Limb (tissue), 2 donors: ENCODE measurements at regions not wholly inside any gene's neighbourhood (a gene's known extent, or its start where the extent isn't known, plus 50 kb on each side); places are given as distances from the start of the nearest gene placed in this dataset.
"Not testable (repeated sequence)": the region's sequence is repeated elsewhere in the genome, so short reads cannot be mapped to it uniquely, and the experiment has no call there.

Source experiments
- DNase-seq, 2 donors: peaks; one replicate each; pipeline ENCODE4 v3.0.0-alpha.2; 2016; ENCODE audit errors: extremely low spot score in 2 of 2

GRCh38 chr2:13522917-13523821, 806.4 kb downstream of the TRIB2 start:
- DNase-seq, result peak in 1 of 2 donors; percentile 11

- DNase-seq, result no peak
Measured at GRCh38 chr2:13524492-13524891, 807.8 kb downstream of the TRIB2 start.

- DNase-seq, result not testable (repeated sequence)
Measured at GRCh38 chr2:13531735-13532410, 815.1 kb downstream of the TRIB2 start.

- DNase-seq, result not testable (repeated sequence)
Measured at GRCh38 chr2:13532781-13533523, 816.2 kb downstream of the TRIB2 start.

- no peak for DNase-seq
Measured at GRCh38 chr2:13533524-13533922, 816.8 kb downstream of the TRIB2 start.

- DNase-seq, result no peak
Measured at GRCh38 chr2:13536941-13537340, 820.2 kb downstream of the TRIB2 start.

GRCh38 chr2:13537771-13538349, 821.1 kb downstream of the TRIB2 start:
- DNase-seq, result no peak

- DNase-seq, result no peak
Measured at GRCh38 chr2:13539296-13539695, 822.6 kb downstream of the TRIB2 start.

- DNase-seq, result no peak
Measured at GRCh38 chr2:13542061-13542460, 825.3 kb downstream of the TRIB2 start.

- DNase-seq, result no peak
Measured at GRCh38 chr2:13542642-13543041, 825.9 kb downstream of the TRIB2 start.

- no peak for DNase-seq
Measured at GRCh38 chr2:13543550-13543949, 826.8 kb downstream of the TRIB2 start.

- no peak for DNase-seq
Measured at GRCh38 chr2:13545320-13545719, 828.6 kb downstream of the TRIB2 start.

- no peak for DNase-seq
Measured at GRCh38 chr2:13546131-13546530, 829.4 kb downstream of the TRIB2 start.

- no peak for DNase-seq
Measured at GRCh38 chr2:13550285-13551231, 833.8 kb downstream of the TRIB2 start.

- no peak for DNase-seq
Measured at GRCh38 chr2:13558368-13558767, 841.6 kb downstream of the TRIB2 start.

GRCh38 chr2:13560322-13560721, 843.6 kb downstream of the TRIB2 start:
- DNase-seq, result no peak

GRCh38 chr2:13572466-13572865, 855.7 kb downstream of the TRIB2 start:
- DNase-seq, result no peak

- no peak for DNase-seq
Measured at GRCh38 chr2:13574831-13575230, 858.1 kb downstream of the TRIB2 start.

- DNase-seq, result no peak
Measured at GRCh38 chr2:13576406-13577036, 859.8 kb downstream of the TRIB2 start.

- no peak for DNase-seq
Measured at GRCh38 chr2:13578547-13578946, 861.8 kb downstream of the TRIB2 start.
